AG04450 (cell line): ENCODE measurements at regions not wholly inside any gene's neighbourhood (a gene's known extent, or its start where the extent isn't known, plus 50 kb on each side); places are given as distances from the start of the nearest gene placed in this dataset.

ENCODE experiments used
- CTCF ChIA-PET: fragments of 300-600, 350-600 bp; formaldehyde crosslinking; extraction: SDS; loops from one replicate; lab custom pipeline; 2022; ENCODE audit warnings: antibody characterized with exemption, inconsistent platforms; lab: Charles Lee
- POLR2A ChIA-PET: fragments of 350-600 bp; formaldehyde crosslinking; extraction: SDS; loops from one replicate; lab custom pipeline; 2021; ENCODE audit warnings: antibody characterized with exemption, inconsistent platforms; lab: Yijun Ruan, JAX
- DNase-seq: peaks from one replicate; pipeline ENCODE4 v3.0.0-alpha.2; 2011; ENCODE audit warnings: low read depth, low spot score
- H3K27ac ChIP-seq: one replicate; pipeline ENCODE4 v1.5.1; 2012; ENCODE audit warnings: low read depth, low read length, control low read depth
- H3K27me3 ChIP-seq: one replicate; pipeline ENCODE4 v1.6.0; 2012; ENCODE audit warnings: low read length; ENCODE audit not compliant: control insufficient read depth, insufficient read depth
- H3K4me3 ChIP-seq: 2 replicates; pipeline ENCODE4 v1.5.1; 2011; ENCODE audit warnings: mild to moderate bottlenecking, low read depth, low read length, control low read depth
- H3K9me3 ChIP-seq: 2 replicates; pipeline ENCODE4 v1.5.1; 2012; ENCODE audit warnings: low read length; ENCODE audit not compliant: control insufficient read depth, insufficient read depth
- TF ChIP-seq, protein P1 (sequence below): IDR thresholded peaks from 2 replicates; pipeline ENCODE4 v1.5.1; 2011; ENCODE audit warnings: low read depth, low read length, control low read depth, inconsistent platforms

DNA sequence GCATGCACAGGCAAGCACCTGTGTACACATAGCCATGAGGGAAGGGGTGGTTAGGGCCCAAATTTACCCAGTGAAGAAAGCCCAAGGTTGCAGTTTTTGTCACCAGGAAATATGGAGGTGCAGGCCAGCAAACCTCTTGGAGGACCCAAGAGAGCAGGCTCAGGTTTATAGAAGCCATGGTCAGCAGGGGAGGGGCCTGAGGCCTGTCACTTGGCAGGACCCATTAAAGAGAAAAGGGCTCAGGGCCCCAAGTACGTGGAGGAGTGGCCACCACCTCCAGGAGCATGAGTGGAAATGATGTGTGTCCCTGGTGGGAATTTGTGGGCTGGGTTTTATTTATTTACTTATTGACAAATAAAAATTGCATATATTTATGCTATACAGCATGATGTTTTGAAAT lies 192.9 kb downstream of the HAUS1 start:
- TF ChIP-seq, protein P1, sequence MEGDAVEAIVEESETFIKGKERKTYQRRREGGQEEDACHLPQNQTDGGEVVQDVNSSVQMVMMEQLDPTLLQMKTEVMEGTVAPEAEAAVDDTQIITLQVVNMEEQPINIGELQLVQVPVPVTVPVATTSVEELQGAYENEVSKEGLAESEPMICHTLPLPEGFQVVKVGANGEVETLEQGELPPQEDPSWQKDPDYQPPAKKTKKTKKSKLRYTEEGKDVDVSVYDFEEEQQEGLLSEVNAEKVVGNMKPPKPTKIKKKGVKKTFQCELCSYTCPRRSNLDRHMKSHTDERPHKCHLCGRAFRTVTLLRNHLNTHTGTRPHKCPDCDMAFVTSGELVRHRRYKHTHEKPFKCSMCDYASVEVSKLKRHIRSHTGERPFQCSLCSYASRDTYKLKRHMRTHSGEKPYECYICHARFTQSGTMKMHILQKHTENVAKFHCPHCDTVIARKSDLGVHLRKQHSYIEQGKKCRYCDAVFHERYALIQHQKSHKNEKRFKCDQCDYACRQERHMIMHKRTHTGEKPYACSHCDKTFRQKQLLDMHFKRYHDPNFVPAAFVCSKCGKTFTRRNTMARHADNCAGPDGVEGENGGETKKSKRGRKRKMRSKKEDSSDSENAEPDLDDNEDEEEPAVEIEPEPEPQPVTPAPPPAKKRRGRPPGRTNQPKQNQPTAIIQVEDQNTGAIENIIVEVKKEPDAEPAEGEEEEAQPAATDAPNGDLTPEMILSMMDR = no peak
- H3K4me3 ChIP-seq = no peak overlapping the region
- DNase-seq = no peak
- peaks cover 10% of the 10 kb centered on the region for H3K27me3 ChIP-seq
- no peaks in the 10 kb centered on the region for H3K9me3 ChIP-seq
- POLR2A ChIA-PET = no interaction called here
- no peak overlapping the region for H3K27ac ChIP-seq
- CTCF ChIA-PET = interaction anchor here (1.6 kb wide), 1 partner anchor 361 kb away, joined by 3 read pairs; no protein-coding TSS in a partner anchor

DNA sequence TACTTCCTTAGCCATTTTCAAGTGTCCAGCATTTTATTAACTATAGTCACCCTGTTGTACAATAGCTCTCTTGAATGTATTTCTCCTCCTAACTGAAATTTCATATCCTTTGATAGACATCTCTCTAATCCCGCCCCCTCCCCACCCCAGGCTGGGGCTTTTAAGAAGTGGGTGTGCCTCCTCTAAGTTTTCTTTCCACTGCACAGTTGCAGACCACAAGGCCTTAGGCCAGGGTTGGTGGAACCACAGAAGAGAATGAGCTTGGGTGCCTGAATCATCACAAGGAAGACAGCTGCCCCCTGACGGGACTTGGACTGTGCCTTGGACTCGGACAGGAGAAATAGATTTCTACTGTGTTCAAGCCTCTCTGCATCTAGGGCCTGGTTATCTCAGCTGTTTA lies 193.4 kb downstream of the HAUS1 start:
- POLR2A ChIA-PET = no interaction called here

DNA sequence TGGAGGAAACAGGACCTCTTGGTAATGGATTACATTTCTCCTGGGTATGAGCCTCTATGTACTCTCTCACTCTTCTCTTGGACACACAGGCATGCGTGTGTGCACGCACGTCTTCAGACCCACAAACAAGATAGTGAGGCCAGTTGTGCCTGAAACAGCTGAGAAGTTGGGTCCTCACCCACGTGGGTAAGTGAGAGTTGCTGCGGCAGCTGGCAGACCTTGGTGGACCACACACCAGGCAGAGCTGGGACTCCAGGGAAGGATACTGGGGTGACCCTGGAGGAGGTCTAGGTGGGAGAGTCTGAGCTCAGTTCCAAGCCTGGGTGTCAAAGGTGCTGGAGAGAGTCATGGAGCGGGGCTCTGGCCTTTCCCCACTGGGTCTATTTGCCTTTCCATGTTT lies 194.3 kb downstream of the HAUS1 start:
- Histone ChIP-seq H3K9me3 (no peaks in the 10 kb centered on the region), H3K4me3 (no peak overlapping the region), H3K27ac (no peak overlapping the region), H3K27me3 (peaks cover 11% of the 10 kb centered on the region)
- TF ChIP-seq, protein P1 = no peak
- ChIA-PET POLR2A (no interaction called here), CTCF (interaction anchor here (0.6 to 1.6 kb wide), 4 partner anchors 16 to 359 kb away, joined by 3 to 5 read pairs (median 4); no protein-coding TSS in a partner anchor)
- no peak for DNase-seq

More for the DNA sequence above, 193.4 kb downstream of the HAUS1 start:
- Histone ChIP-seq H3K4me3 (no peak overlapping the region), H3K27me3 (peaks cover 10% of the 10 kb centered on the region), H3K27ac (no peak overlapping the region), H3K9me3 (no peaks in the 10 kb centered on the region)
- no peak for DNase-seq
- TF ChIP-seq, protein P1 = no peak
- CTCF ChIA-PET = interaction anchor here (1.2 to 1.6 kb wide), 2 partner anchors 125 to 360 kb away, joined by 3 to 4 read pairs; no protein-coding TSS in a partner anchor

DNA sequence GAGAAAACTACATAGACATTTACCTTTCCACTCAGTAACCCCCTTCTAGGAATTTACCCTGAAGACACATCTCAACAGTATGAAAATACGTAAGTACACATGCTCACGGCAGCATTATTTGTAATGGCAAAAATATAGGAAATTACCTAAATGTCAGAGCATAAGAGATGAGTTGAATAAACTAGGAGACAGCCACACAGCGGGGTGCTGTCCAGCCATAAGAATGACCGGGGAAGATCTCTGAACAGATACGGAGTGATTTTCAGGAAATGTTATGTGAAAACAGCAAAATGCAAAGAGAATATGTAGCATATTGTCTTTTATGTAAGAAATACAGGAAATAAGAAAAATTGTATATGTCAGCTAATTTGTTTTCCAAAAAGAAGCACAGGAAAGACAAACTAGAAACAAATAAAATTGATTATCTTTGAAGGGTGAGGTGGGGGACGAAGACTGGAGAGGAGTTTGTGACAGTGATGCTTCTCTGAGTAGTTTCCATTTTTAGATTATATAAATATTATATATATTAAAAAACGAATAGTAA lies 195.4 kb downstream of the HAUS1 start:
- H3K4me3 ChIP-seq = no peak overlapping the region
- POLR2A ChIA-PET = no interaction called here
- CTCF ChIA-PET = no interaction called here
- TF ChIP-seq, protein P1 = no peak
- no peaks in the 10 kb centered on the region for H3K9me3 ChIP-seq
- peaks cover 13% of the 10 kb centered on the region for H3K27me3 ChIP-seq
- DNase-seq = no peak
- H3K27ac ChIP-seq = no peak overlapping the region

DNA sequence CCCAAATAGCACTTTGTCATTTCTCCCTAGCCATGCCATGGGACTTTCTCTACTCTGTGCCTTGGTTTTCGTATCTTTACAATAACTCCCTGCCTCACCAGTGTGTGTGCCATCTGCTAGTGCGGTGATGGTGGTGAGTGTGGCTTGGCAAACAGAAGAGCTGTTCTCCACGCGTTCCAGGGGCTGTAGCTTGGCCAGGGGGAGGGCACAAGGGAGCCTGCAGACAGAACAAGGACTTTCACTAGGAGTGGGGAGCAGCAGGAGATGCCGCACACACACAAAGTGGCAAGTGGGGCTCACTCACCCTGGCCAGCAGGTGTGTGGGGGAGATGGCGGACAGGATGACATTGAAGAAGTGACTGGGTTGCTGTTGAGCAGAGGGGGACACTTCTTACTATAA lies 196.9 kb downstream of the HAUS1 start:
- TF ChIP-seq, protein P1 = no peak
- POLR2A ChIA-PET = no interaction called here
- Histone ChIP-seq H3K4me3 (no peak overlapping the region), H3K27me3 (peaks cover 13% of the 10 kb centered on the region), H3K27ac (no peak overlapping the region), H3K9me3 (no peaks in the 10 kb centered on the region)
- DNase-seq = no peak
- CTCF ChIA-PET = interaction anchor here (0.6 to 1.8 kb wide), 2 partner anchors 20 to 128 kb away, joined by 3 to 5 read pairs; no protein-coding TSS in a partner anchor
